MM.1S (cell line): ENCODE measurements at regions not wholly inside any gene's neighbourhood (a gene's known extent, or its start where the extent isn't known, plus 50 kb on each side); places are given as distances from the start of the nearest gene placed in this dataset.

Experiments
- DNase-seq: peaks from one replicate; pipeline ENCODE4 v3.0.0-alpha.2; 2015
- H2AFZ ChIP-seq: fragments of 300-600 bp; sonication (generic); 2 replicates; pipeline ENCODE4 v1.6.0; 2016; ENCODE audit warnings: antibody characterized with exemption, low read length
- H3F3A ChIP-seq: fragments of 300-600 bp; sonication (generic); 2 replicates; pipeline ENCODE4 v1.6.1; 2016; ENCODE audit warnings: mild to moderate bottlenecking, antibody characterized with exemption, low read length, moderate library complexity, mixed read lengths; ENCODE audit not compliant: insufficient read depth
- H3K27ac ChIP-seq: fragments of 300-600 bp; sonication (generic); 2 replicates; pipeline ENCODE4 v1.5.1; 2016; ENCODE audit warnings: mild to moderate bottlenecking, low read length
- H3K27me3 ChIP-seq: fragments of 300-600 bp; sonication (generic); replicated peaks from 2 replicates; pipeline ENCODE4 v1.6.0; 2016; ENCODE audit warnings: low read length; ENCODE audit not compliant: insufficient read depth
- H3K36me3 ChIP-seq: fragments of 300-600 bp; sonication (generic); replicated peaks from 2 replicates; pipeline ENCODE4 v1.6.1; 2016; ENCODE audit warnings: mild to moderate bottlenecking, low read length, mixed read lengths; ENCODE audit not compliant: insufficient read depth
- H3K4me1 ChIP-seq: fragments of 300-600 bp; sonication (generic); 2 replicates; pipeline ENCODE4 v1.6.1; 2016; ENCODE audit warnings: low read length, mixed read lengths
- H3K4me2 ChIP-seq: fragments of 300-600 bp; sonication (generic); 2 replicates; pipeline ENCODE4 v1.6.0; 2016; ENCODE audit warnings: low read depth, low read length
- H3K4me3 ChIP-seq: fragments of 300-600 bp; sonication (generic); 2 replicates; pipeline ENCODE4 v1.5.1; 2016; ENCODE audit warnings: low read length, mixed read lengths
- H3K79me2 ChIP-seq: fragments of 300-600 bp; sonication (generic); 2 replicates; pipeline ENCODE4 v1.6.1; 2016; ENCODE audit warnings: mixed run types, low read length, mixed read lengths
- H3K9ac ChIP-seq: fragments of 300-600 bp; sonication (generic); 2 replicates; pipeline ENCODE4 v1.6.1; 2016; ENCODE audit warnings: low read length, mixed read lengths
- H3K9me2 ChIP-seq: fragments of 300-600 bp; sonication (generic); replicated peaks from 2 replicates; pipeline ENCODE4 v1.6.1; 2016; ENCODE audit warnings: mild to moderate bottlenecking, low read length, mixed read lengths; ENCODE audit not compliant: insufficient read depth
- H3K9me3 ChIP-seq: fragments of 300-600 bp; sonication (generic); replicated peaks from 2 replicates; pipeline ENCODE4 v1.6.1; 2016; ENCODE audit warnings: mild to moderate bottlenecking, low read length, mixed read lengths; ENCODE audit not compliant: insufficient read depth
- H4K20me1 ChIP-seq: fragments of 300-600 bp; sonication (generic); 2 replicates; pipeline ENCODE4 v1.6.1; 2016; ENCODE audit warnings: mild to moderate bottlenecking, low read length, moderate library complexity, mixed read lengths; ENCODE audit not compliant: insufficient read depth
- CTCF ChIP-seq: fragments of 300-600 bp; sonication (generic); IDR thresholded peaks from 2 replicates; pipeline ENCODE4 v1.5.1; 2016; ENCODE audit warnings: antibody characterized with exemption, low read length, mixed read lengths
- EZH2 ChIP-seq: fragments of 300-600 bp; sonication (generic); optimal IDR thresholded peaks from 2 replicates; pipeline ENCODE3; 2017; ENCODE audit warnings: low read depth, mild to moderate bottlenecking, antibody characterized with exemption, low read length, mixed read lengths
- EZH2phosphoT487 ChIP-seq: fragments of 300-600 bp; sonication (generic); IDR thresholded peaks from 2 replicates; pipeline ENCODE4 v1.6.1; 2018; ENCODE audit warnings: antibody characterized with exemption, low read length

- no peaks in the 10 kb centered on the region for H3K9me3 ChIP-seq
- no peaks in the 10 kb centered on the region for H4K20me1 ChIP-seq
- no peaks in the 10 kb centered on the region for H3K36me3 ChIP-seq
- H3K27ac ChIP-seq = no peak overlapping the region
- no peaks in the 10 kb centered on the region for H3F3A ChIP-seq
- H3K9me2 ChIP-seq = no peaks in the 10 kb centered on the region
- H3K27me3 ChIP-seq = no peaks in the 10 kb centered on the region
- no peak for DNase-seq
- no peak overlapping the region for H3K4me2 ChIP-seq
- H3K4me1 ChIP-seq = no peaks in the 10 kb centered on the region
- H2AFZ ChIP-seq = no peak overlapping the region
- H3K4me3 ChIP-seq = no peak overlapping the region
- H3K9ac ChIP-seq = no peak overlapping the region
- no peaks in the 10 kb centered on the region for H3K79me2 ChIP-seq
- no peak for TF ChIP-seq EZH2
- TF ChIP-seq CTCF = no peak
- TF ChIP-seq EZH2phosphoT487 = no peak
These were observed 131.1 kb upstream of the TTC29 start for GRCh38 chr4:147076728-147077127.

- TF ChIP-seq EZH2 = no peak
- no peak for TF ChIP-seq EZH2phosphoT487
- TF ChIP-seq CTCF = no peak
- Histone ChIP-seq H3K9ac (no peak overlapping the region), H3K36me3 (no peaks in the 10 kb centered on the region), H3K9me3 (no peaks in the 10 kb centered on the region), H3K4me3 (no peak overlapping the region), H3F3A (no peaks in the 10 kb centered on the region), H2AFZ (no peak overlapping the region), H3K4me1 (no peaks in the 10 kb centered on the region), H3K27me3 (no peaks in the 10 kb centered on the region), H4K20me1 (no peaks in the 10 kb centered on the region), H3K79me2 (no peaks in the 10 kb centered on the region), H3K4me2 (no peak overlapping the region), H3K9me2 (no peaks in the 10 kb centered on the region), H3K27ac (no peak overlapping the region)
- no peak for DNase-seq
These were observed 132.7 kb upstream of the TTC29 start for GRCh38 chr4:147078362-147078761.

DNA sequence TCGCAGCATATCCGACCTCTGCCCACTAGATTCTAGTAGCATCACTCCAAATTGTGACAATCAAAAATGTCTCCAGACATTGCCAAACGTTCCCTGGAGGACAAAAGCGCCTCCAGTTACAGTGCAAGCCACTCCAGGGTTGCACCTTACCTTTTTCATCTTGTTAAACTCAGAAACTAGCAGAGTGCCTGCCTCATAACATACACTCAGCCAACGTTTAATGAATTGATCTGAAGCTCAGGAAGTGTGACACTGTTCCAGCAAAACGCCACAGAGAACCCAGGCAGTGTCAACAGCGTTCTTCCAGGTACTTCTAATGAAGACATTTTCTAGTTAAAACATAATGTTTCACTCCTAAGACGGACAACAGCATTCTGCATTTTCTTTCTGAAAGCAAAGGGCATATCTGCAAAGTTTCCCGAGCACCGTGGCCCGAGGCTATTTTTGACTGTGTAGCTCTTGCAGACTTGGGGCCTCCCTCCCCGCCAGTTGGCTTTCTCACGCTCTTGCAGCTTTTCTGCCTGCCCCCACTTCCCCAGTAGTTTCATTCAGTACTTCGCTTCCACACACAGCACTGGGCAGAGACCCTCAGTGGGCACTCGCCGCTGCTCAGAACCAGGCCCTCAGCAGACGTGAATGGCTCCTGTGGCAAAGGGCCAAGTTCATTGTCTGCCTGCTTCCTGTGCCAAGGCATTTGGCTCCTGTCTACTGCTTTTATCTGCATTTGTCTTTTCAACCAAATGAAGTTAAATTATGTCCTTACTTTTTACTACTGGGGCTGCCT, 133.4 kb upstream of the TTC29 start:
- H3K9me2 ChIP-seq = no peaks in the 10 kb centered on the region
- no peaks in the 10 kb centered on the region for H3K36me3 ChIP-seq
- DNase-seq = no peak
- TF ChIP-seq EZH2 (no peak), EZH2phosphoT487 (no peak), CTCF (no peak)
- H4K20me1 ChIP-seq = no peaks in the 10 kb centered on the region
- no peak overlapping the region for H3K4me2 ChIP-seq
- H3K4me1 ChIP-seq = no peaks in the 10 kb centered on the region
- no peaks in the 10 kb centered on the region for H3K27me3 ChIP-seq
- H3K27ac ChIP-seq = no peak overlapping the region
- no peak overlapping the region for H3K9ac ChIP-seq
- H3K9me3 ChIP-seq = no peaks in the 10 kb centered on the region
- no peak overlapping the region for H3K4me3 ChIP-seq
- no peaks in the 10 kb centered on the region for H3F3A ChIP-seq
- no peaks in the 10 kb centered on the region for H3K79me2 ChIP-seq
- no peak overlapping the region for H2AFZ ChIP-seq
